ENCODE measurements at regions not wholly inside any gene's neighbourhood (a gene's known extent, or its start where the extent isn't known, plus 50 kb on each side); places are given as distances from the start of the nearest gene placed in this dataset.

- no peak for DNase-seq
Measured at GRCh38 chr5:135721548-135722090, 112.8 kb upstream of the SLC25A48 start.

- DNase-seq, result no peak
Measured at GRCh38 chr5:135720191-135720590, 114.3 kb upstream of the SLC25A48 start.

GRCh38 chr5:135719428-135720063, 114.9 kb upstream of the SLC25A48 start:
- DNase-seq, result no peak

- DNase-seq, result peak; percentile 18
Measured at GRCh38 chr5:135718651-135719050, 115.8 kb upstream of the SLC25A48 start.

- DNase-seq, result no peak
Measured at GRCh38 chr5:135718151-135718550, 116.3 kb upstream of the SLC25A48 start.

GRCh38 chr5:135715267-135716055, 119.0 kb upstream of the SLC25A48 start:
- no peak for DNase-seq

- no peak for DNase-seq
Measured at GRCh38 chr5:135714126-135714894, 120.2 kb upstream of the SLC25A48 start.

GRCh38 chr5:135713161-135713915, 121.1 kb upstream of the SLC25A48 start:
- no peak for DNase-seq

- no peak for DNase-seq
Measured at GRCh38 chr5:135711911-135712310, 122.6 kb upstream of the SLC25A48 start.

- no peak for DNase-seq
Measured at GRCh38 chr5:135710045-135710675, 124.3 kb upstream of the SLC25A48 start.

GRCh38 chr5:135709208-135709575, 125.3 kb upstream of the SLC25A48 start:
- DNase-seq, result no peak

GRCh38 chr5:135708481-135709207, 125.8 kb upstream of the SLC25A48 start:
- DNase-seq, result no peak

GRCh38 chr5:135707302-135707701, 127.2 kb upstream of the SLC25A48 start:
- DNase-seq, result no peak

- no peak for DNase-seq
Measured at GRCh38 chr5:135706893-135707292, 127.6 kb upstream of the SLC25A48 start.

- no peak for DNase-seq
Measured at GRCh38 chr5:135706474-135706873, 127.7 kb upstream of the CXCL14 start.

- DNase-seq, result no peak
Measured at GRCh38 chr5:135705941-135706466, 127.2 kb upstream of the CXCL14 start.

GRCh38 chr5:135705141-135705631, 126.4 kb upstream of the CXCL14 start:
- DNase-seq, result no peak

- no peak for DNase-seq
Measured at GRCh38 chr5:135704616-135705015, 125.8 kb upstream of the CXCL14 start.

- no peak for DNase-seq
Measured at GRCh38 chr5:135703016-135703550, 124.3 kb upstream of the CXCL14 start.

- DNase-seq, result no peak
Measured at GRCh38 chr5:135702191-135702590, 123.4 kb upstream of the CXCL14 start.

- DNase-seq, result no peak
Measured at GRCh38 chr5:135700731-135701130, 121.9 kb upstream of the CXCL14 start.
